RWPE1 (cell line): ENCODE measurements at regions not wholly inside any gene's neighbourhood (a gene's known extent, or its start where the extent isn't known, plus 50 kb on each side); places are given as distances from the start of the nearest gene placed in this dataset.
"Not testable (repeated sequence)": the region's sequence is repeated elsewhere in the genome, so short reads cannot be mapped to it uniquely, and the experiment has no call there.

Experiments used
- CTCF ChIA-PET: fragments of 350-600 bp; sonication (Branson Sonifier 250); formaldehyde crosslinking; extraction: SDS; loops from one replicate; lab custom pipeline; 2021; lab: Yijun Ruan, JAX
- POLR2A ChIA-PET: fragments of 400-600 bp; formaldehyde crosslinking; extraction: SDS; loops from one replicate; lab custom pipeline; 2020; ENCODE audit warnings: antibody characterized with exemption; ENCODE audit not compliant: low non-redundant PET; lab: Yijun Ruan, JAX
- DNase-seq: peaks from one replicate; pipeline ENCODE4 v3.0.0; 2012; ENCODE audit warnings: low spot score
- H3K27ac ChIP-seq: fragments of 450-650 bp; 2 replicates; pipeline ENCODE4 v1.5.1; 2017
- TF ChIP-seq, protein P1 (sequence below): fragments of 450-650 bp; conservative IDR thresholded peaks from 2 replicates; pipeline ENCODE4 v1.5.1; 2017; ENCODE audit warnings: low read depth, mild to moderate bottlenecking

DNA sequence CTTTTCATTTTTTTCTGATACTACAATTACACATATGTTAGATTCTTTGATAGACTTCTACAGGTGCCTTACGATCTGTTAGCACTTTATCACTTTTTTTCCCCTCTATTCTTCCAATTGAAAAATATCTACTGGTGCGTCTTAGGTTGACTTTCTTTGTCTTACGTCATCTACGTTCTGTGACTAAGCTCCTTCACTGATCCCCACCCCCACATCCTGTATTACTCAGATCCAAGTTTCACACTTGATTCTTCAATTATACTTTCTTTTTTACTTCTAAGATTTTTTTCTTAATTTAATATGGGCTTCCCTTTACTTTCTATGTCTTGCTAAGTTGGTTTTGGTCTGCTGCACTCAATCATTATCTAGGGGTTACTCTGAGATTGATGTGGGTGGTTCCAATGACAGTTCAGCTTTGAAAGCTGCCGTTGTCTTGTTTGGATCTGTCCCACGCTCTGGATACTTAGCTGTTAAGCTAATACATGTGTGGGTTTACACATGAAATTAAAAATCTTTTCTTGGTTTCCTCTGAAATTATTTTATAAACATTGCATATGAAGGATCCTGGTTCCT lies 1321.1 kb downstream of the RAPGEF2 start:
- POLR2A ChIA-PET = no interaction called here
- CTCF ChIA-PET = no interaction called here
- TF ChIP-seq, protein P1, sequence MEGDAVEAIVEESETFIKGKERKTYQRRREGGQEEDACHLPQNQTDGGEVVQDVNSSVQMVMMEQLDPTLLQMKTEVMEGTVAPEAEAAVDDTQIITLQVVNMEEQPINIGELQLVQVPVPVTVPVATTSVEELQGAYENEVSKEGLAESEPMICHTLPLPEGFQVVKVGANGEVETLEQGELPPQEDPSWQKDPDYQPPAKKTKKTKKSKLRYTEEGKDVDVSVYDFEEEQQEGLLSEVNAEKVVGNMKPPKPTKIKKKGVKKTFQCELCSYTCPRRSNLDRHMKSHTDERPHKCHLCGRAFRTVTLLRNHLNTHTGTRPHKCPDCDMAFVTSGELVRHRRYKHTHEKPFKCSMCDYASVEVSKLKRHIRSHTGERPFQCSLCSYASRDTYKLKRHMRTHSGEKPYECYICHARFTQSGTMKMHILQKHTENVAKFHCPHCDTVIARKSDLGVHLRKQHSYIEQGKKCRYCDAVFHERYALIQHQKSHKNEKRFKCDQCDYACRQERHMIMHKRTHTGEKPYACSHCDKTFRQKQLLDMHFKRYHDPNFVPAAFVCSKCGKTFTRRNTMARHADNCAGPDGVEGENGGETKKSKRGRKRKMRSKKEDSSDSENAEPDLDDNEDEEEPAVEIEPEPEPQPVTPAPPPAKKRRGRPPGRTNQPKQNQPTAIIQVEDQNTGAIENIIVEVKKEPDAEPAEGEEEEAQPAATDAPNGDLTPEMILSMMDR = no peak
- DNase-seq = peak; percentile 13
- H3K27ac ChIP-seq = no peak overlapping the region

DNA sequence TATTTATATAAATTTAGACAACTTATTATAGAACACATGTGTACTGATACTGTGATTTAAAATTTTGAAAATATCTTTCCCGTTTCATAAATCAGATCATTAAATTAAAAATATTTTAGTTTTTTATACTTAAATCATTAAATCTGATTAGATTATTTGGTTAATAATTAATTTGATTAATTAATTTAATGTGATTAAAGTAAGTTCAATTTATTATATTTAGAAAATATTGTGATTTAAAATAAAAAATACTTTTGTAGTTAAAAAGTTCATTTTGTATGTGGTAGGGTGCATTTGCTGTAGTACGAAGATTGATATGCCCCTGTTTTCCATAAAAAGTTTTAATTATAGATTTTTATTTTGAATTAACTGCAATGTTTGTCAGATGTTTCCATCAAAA lies 1323.4 kb downstream of the RAPGEF2 start:
- TF ChIP-seq, protein P1 = no peak
- ChIA-PET POLR2A (no interaction called here), CTCF (no interaction called here)
- no peak for DNase-seq
- no peak overlapping the region for H3K27ac ChIP-seq

DNA sequence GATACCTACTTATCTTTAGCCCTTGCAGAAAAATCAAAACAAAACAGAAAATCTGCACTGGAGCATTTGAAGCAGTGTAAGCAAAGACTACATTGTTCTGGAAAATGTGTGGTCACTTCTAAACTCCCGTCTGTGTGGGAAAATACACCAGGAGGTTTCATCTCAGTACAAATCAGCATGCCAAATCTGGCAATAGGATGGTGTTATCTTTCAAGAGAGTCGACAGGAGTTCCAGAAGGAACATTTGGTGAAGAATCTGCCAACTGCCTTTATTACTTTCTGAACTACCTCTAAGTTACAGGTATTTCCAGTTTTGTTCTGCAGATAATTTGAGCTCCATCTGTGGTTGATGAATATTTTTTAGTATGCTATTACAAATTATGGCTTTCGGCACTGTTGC lies 1348.0 kb downstream of the RAPGEF2 start:
- POLR2A ChIA-PET = no interaction called here
- CTCF ChIA-PET = no interaction called here
- H3K27ac ChIP-seq = no peak overlapping the region
- no peak for DNase-seq
- TF ChIP-seq, protein P1 = no peak

DNA sequence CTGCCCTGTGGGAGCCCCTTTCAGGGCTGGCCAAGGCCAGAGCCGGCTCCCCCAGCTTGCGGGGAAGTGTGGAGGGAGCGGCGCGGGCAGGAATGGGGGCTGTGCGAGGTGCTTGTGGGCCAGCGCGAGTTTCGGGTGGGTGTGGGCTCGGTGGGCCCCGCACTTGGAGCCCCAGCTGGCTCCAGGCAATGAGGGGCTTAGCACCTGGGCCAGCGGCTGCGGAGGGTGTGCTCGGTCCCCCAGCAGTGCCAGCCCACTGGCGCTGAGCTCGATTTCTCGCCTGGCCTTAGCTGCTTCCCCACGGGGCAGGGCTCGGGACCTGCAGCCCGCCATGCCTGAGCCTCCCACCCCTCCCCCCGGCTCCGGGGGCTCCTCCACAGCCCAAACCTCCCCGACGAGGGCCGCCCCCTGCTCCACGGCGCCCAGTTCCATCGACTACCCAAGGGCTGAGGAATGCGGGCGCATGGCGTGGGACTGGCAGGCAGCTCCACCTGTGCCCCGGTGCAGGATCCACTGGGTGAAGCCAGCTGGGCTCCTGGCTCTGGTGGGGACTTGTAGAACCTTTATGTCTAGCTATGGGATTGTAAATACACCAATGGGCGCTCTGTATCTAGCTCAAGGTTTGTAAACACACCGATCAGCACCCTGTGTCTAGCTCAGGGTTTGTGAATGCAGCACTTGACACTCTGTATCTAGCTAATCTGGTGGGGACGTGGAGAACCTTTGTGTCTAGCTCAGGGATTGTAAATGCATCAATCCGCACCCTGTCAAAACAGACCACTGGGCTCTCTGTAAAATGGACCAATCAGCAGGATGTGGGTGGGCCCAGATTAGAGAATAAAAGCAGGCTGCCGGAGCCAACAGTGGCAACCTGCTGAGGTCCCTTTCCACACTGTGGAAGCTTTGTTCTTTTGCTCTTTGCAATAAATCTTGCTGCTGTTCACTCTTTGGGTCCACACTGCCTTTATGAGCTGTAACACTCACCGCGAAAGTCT lies 1379.1 kb downstream of the RAPGEF2 start:
- CTCF ChIA-PET, DNase-seq, POLR2A ChIA-PET: not testable (repeated sequence)

DNA sequence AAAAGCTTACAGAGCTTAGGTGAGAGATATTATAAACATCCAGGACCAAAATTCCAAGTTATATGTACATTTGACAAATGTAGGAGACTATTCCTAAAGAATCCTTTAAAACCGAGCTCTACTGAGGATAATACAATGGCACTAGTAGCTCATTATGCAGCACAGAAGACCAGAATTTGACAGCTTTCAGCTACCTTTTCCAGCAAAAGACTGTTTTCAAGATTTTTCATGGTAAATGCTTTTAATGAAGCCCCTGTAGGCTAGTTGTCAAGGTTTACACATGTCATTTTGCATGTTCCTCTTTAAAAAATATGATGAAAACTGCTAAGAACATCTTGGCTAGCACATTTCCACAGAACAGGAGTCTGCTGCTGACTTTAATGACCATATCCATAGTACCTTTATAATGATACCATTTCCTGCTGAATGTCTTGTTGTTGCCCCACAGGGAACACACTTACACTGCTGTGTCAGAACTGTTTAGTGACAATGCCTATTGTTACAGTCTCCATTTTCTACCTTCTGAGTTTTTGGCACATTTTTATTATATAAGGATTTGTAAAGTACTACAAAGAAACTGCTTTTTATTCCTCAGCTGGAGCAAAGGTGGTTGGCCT lies 1382.3 kb downstream of the RAPGEF2 start:
- POLR2A ChIA-PET = no interaction called here
- TF ChIP-seq, protein P1 = no peak
- H3K27ac ChIP-seq = no peak overlapping the region
- no peak for DNase-seq
- CTCF ChIA-PET = no interaction called here

More for the DNA sequence above, 1379.1 kb downstream of the RAPGEF2 start:
- H3K27ac ChIP-seq = not testable (repeated sequence)

DNA sequence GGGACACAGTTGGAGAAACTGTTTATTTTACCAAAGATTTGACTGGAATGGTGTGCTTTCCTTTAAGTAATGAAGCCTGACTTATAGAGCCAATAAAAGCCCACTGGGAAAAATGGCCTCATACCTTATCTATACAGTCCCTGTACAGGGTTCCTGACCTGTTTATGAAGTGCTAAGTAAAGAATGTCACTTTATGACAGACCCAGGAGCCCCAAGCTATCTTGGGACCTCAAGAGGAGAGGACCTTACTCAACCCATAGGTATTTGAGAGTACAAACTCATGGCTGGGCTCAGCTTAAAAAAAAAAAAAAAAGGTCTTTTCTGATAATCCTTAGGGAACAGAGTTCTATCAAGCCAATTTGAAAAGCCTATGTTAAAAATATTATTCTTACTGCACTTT lies 1389.3 kb downstream of the RAPGEF2 start:
- CTCF ChIA-PET = no interaction called here
- POLR2A ChIA-PET = no interaction called here

More for the DNA sequence above, 1389.3 kb downstream of the RAPGEF2 start:
- no peak overlapping the region for H3K27ac ChIP-seq
- no peak for DNase-seq
- TF ChIP-seq, protein P1 = no peak
